ENCODE measurements at regions not wholly inside any gene's neighbourhood (a gene's known extent, or its start where the extent isn't known, plus 50 kb on each side); places are given as distances from the start of the nearest gene placed in this dataset.

DNA sequence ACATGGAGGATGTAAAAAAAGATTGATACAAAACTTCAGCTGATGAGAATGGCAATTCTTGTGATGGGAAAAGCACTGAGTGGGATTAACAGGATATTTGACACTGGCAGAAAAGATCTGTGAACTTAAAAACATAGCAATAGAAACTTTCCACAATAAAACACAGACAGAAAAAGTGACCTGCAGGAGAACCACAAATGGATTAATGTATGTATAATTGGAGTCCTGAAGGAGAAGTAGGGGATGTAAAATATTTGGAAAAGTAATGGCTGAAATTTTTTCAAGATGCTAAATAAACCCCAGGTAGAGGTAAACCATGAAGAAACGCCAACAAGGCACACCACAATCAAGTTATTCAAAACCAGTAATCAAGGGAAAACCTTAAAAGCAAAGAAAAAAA lies 130.8 kb upstream of the C14orf180 start:
- DNase-seq (ENCODE audit: low read depth in 2 of 2, low spot score in 1 of 2), result no peak

GRCh38 chr14:104450811-104451401 lies 128.7 kb upstream of the C14orf180 start:
- DNase-seq (ENCODE audit: low read depth in 2 of 2, low spot score in 1 of 2), result no peak

GRCh38 chr14:104451474-104451873 lies 128.1 kb upstream of the C14orf180 start:
- DNase-seq (ENCODE audit: low read depth in 2 of 2, low spot score in 1 of 2), result no peak

DNA sequence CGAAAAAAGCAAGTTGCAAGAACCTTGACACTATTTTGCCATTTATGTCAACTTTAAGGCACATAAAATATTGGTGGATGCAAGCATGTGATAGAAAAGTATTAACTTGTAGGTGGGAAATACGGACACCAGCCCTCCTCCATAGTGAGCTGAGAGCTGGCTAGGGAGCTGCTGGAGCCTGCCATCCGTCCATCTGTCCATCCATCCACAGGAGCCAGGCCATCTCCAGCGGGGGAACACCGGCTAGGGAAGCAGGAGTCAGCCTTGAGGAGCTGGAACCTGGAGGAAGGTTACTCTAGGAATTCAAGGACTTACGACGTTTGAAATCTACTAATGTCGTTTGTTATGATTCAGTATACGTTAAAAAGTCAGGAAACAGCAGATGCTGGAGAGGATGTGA lies 120.7 kb upstream of the C14orf180 start:
- no peak for DNase-seq (ENCODE audit: low read depth in 2 of 2, low spot score in 1 of 2)

DNA sequence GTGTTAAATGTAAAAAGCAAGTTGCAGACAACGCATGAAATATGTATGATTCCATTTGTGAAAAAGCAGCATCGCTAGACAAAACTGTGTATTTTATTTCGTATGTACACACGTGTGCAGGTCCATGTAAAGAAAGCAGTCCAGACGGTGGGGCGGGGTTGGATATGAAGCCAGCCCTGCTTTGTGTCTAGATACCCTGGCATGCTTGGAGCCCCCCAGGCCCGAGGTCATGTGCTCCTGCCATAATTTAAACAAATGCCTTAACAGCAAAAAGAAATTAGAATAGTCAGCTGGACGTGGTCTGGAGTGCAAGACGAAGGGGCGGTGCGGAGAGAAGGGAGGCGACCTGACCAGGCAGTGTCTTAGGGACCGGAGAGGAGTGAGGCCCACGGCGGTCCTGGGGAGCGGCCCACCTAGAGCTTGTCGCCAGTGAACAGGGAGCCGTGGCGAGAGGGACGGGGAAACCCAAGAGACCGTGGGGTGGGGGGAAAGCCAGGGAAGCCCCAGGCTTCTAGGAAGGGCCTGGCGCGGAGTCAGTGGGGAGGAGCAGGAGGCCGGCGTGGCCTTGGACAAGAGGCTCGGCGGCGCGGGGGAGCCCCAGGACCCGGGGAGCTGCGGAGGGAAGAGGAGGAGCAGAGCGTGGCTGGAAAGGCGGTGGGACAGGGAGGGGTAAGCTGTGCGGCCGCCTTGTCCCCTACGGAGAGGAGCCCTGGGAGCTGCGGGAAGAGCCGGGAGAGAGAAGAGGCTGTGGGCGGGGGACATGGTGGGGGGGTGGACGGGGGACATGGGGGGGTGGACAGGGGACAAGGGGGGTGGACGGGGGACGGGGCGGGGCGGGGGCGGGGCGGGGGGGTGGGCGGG lies 118.5 kb upstream of the C14orf180 start:
- DNase-seq (ENCODE audit: low read depth in 2 of 2, low spot score in 1 of 2), result no peak

- no peak for DNase-seq (ENCODE audit: low read depth in 2 of 2, low spot score in 1 of 2)
Observed at GRCh38 chr14:104461676-104462449, 117.7 kb upstream of the C14orf180 start.

- no peak for DNase-seq (ENCODE audit: low read depth in 2 of 2, low spot score in 1 of 2)
Observed at GRCh38 chr14:104462651-104463630, 116.6 kb upstream of the C14orf180 start.

- no peak for DNase-seq (ENCODE audit: low read depth in 2 of 2, low spot score in 1 of 2)
Observed at GRCh38 chr14:104464907-104465306, 114.7 kb upstream of the C14orf180 start.

DNA sequence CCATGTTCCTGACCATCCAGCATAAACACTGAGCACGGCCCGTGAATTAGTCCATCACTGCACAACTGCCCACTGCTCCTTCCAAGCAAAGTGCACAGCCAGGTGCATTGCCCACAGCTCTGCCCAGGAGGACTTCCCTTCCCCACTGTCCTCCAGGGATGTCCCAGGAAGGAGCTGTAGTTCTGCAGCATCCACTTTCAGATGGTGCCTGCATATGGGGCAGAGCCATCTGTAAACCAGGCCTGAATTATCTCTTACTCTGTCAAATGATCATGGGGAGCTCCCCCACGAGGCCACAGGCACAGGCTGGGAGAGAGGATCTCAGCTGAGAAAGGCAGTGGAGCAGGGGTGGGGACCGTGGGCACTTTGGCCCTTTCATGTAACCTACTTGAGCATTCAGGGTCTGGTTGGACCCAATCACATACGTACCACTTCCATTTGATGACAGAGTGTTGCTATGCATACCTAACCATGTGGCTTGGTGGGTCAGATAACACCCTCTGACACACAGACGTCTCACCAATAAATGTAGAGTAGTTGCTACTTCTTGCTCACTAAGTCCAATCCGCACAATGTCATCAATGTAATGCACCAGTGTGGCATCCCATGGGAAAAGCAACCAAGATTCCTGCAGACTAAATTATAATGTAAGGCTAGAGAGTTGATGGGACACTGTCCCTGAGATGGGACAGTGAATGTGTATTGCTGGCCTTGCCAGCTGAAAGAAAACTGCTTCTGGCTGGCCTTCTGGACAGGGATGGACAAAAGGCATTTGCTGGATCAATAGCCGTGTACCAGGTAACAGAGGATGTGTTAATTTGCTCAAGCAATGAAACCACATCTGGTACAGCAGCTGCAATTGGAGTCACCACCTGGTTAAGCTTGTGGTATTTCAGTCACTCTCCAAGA lies 113.8 kb upstream of the C14orf180 start:
- DNase-seq (ENCODE audit: low read depth in 2 of 2, low spot score in 1 of 2), result no peak

DNA sequence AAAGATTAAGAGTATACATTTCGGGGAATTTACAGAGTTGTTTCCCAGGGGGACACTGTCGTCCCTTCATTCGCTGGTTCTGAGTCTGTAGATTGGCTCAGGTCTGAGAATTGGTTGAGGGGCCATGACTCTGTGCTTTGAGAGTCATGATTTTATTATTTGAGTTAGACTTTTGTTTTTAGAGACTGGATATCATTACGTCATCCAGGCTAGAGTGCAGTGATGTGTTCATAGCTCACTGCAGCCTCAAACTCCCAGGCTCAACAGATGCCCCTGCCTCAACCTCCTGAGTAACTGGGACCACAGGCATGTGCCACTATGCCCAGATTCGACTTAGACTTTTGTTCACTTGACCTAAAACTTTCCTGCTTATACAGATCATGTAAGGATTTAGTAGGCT lies 112.3 kb upstream of the C14orf180 start:
- no peak for DNase-seq (ENCODE audit: low read depth in 2 of 2, low spot score in 1 of 2)

- no peak for DNase-seq (ENCODE audit: low read depth in 2 of 2, low spot score in 1 of 2)
Observed at GRCh38 chr14:104467641-104468040, 111.9 kb upstream of the C14orf180 start.

- DNase-seq (ENCODE audit: low read depth in 2 of 2, low spot score in 1 of 2), result no peak
Observed at GRCh38 chr14:104469591-104469990, 110.0 kb upstream of the C14orf180 start.

GRCh38 chr14:104470588-104470987 lies 109.0 kb upstream of the C14orf180 start:
- no peak for DNase-seq (ENCODE audit: low read depth in 2 of 2, low spot score in 1 of 2)

DNA sequence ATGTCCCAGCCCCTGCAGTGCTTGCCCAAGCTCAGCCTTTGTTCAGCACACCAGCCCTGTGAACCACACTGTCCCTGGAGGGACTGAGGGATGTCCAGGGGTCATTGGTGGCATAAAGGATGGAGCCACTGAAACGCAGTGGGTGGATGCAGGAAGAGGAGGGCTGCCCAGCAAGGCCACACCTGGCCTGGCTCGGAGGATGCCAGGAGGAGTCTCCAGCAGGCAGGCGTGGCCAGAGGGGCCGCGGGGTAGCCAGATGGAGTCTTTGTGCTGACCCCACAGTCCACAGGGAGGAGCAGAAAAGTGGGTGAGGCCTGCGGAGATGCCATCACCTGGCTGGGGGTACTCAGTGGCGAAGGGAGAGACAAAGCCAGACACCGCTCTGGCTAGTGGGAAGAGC lies 108.5 kb upstream of the C14orf180 start:
- no peak for DNase-seq (ENCODE audit: low read depth in 2 of 2, low spot score in 1 of 2)

- DNase-seq (ENCODE audit: low read depth in 2 of 2, low spot score in 1 of 2), result no peak
Observed at GRCh38 chr14:104472073-104472472, 107.5 kb upstream of the C14orf180 start.

- DNase-seq (ENCODE audit: low read depth in 2 of 2, low spot score in 1 of 2), result no peak
Observed at GRCh38 chr14:104472536-104473243, 106.9 kb upstream of the C14orf180 start.

DNA sequence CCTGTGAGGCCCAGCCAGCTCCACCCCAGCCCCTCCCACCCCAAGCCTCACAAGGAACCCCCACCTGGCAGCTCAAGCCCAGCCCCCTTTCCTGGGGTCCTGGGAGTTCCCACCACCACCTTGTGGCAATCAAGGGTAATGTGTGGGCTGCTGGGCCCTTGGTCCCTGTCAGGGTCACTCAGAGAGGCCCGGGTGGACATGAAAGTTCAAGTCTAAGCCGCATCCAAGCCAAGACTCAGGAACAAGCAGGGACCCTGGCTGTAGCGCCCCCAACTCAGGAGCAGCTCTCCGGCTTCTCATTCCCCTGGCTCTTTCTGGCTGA lies 106.4 kb upstream of the C14orf180 start:
- DNase-seq (ENCODE audit: low read depth in 2 of 2, low spot score in 1 of 2), result no peak

GRCh38 chr14:104473649-104474494 lies 105.7 kb upstream of the C14orf180 start:
- no peak for DNase-seq (ENCODE audit: low read depth in 2 of 2, low spot score in 1 of 2)
